Body of pancreas (tissue), 4 donors: ENCODE measurements at regions not wholly inside any gene's neighbourhood (a gene's known extent, or its start where the extent isn't known, plus 50 kb on each side); places are given as distances from the start of the nearest gene placed in this dataset.

Source experiments
- CTCF ChIP-seq, 7 experiments: fragments of 450-650 bp in 4 of 7; fragments of 200-600 bp in 3 of 7; sonication (generic) in 3 of 7; IDR thresholded peaks; one replicate each; pipeline ENCODE4 v1.5.1; 2016 to 2019; ENCODE audit warnings: antibody characterized with exemption in 7 of 7
- POLR2A ChIP-seq, 3 donors: fragments of 450-650 bp; IDR thresholded peaks; one replicate each; pipeline ENCODE4 v1.6.1; 2016; ENCODE audit warnings: antibody characterized with exemption in 3 of 3, mild to moderate bottlenecking in 2 of 3

GRCh38 chr6:163724196-163724595 lies 309.7 kb downstream of the QKI start:
- TF ChIP-seq CTCF (IDR thresholded peaks at IDR 0.05), result no peak
- TF ChIP-seq POLR2A (IDR thresholded peaks at IDR 0.05), result no peak
